ENCODE measurements at regions not wholly inside any gene's neighbourhood (a gene's known extent, or its start where the extent isn't known, plus 50 kb on each side); places are given as distances from the start of the nearest gene placed in this dataset.

- DNase-seq (ENCODE audit: low read depth): peak; percentile 5
These were observed 775.1 kb downstream of the EPHA7 start for GRCh38 chr6:92644104-92644791.

GRCh38 chr6:92635553-92636153 is 783.7 kb downstream of the EPHA7 start:
- no peak for DNase-seq (ENCODE audit: low read depth)

- DNase-seq (ENCODE audit: low read depth): no peak
These were observed 784.8 kb downstream of the EPHA7 start for GRCh38 chr6:92634561-92634960.

GRCh38 chr6:92623431-92623830 is 795.9 kb downstream of the EPHA7 start:
- DNase-seq (ENCODE audit: low read depth): peak; percentile 54

GRCh38 chr6:92617721-92618120 is 801.6 kb downstream of the EPHA7 start:
- DNase-seq (ENCODE audit: low read depth): no peak

GRCh38 chr6:92608751-92609150 is 810.6 kb downstream of the EPHA7 start:
- peak; percentile 47 for DNase-seq (ENCODE audit: low read depth)

GRCh38 chr6:92593201-92593600 is 826.2 kb downstream of the EPHA7 start:
- DNase-seq (ENCODE audit: low read depth): no peak

GRCh38 chr6:92589996-92590395 is 829.4 kb downstream of the EPHA7 start:
- peak; percentile 43 for DNase-seq (ENCODE audit: low read depth)

- no peak for DNase-seq (ENCODE audit: low read depth)
These were observed 831.2 kb downstream of the EPHA7 start for GRCh38 chr6:92588148-92588547.

GRCh38 chr6:92587525-92587924 is 831.8 kb downstream of the EPHA7 start:
- no peak for DNase-seq (ENCODE audit: low read depth)

- DNase-seq (ENCODE audit: low read depth): no peak
These were observed 833.0 kb downstream of the EPHA7 start for GRCh38 chr6:92586236-92586977.

- DNase-seq (ENCODE audit: low read depth): no peak
These were observed 837.1 kb downstream of the EPHA7 start for GRCh38 chr6:92582211-92582610.

GRCh38 chr6:92577077-92577719 is 842.2 kb downstream of the EPHA7 start:
- peak; percentile 80 for DNase-seq (ENCODE audit: low read depth)

- DNase-seq (ENCODE audit: low read depth): peak; percentile 21
These were observed 850.8 kb downstream of the EPHA7 start for GRCh38 chr6:92568541-92568940.

- DNase-seq (ENCODE audit: low read depth): no peak
These were observed 852.7 kb downstream of the EPHA7 start for GRCh38 chr6:92566632-92567031.

- no peak for DNase-seq (ENCODE audit: low read depth)
These were observed 855.0 kb downstream of the EPHA7 start for GRCh38 chr6:92564376-92564775.

GRCh38 chr6:92559611-92560010 is 859.7 kb downstream of the EPHA7 start:
- no peak for DNase-seq (ENCODE audit: low read depth)

- no peak for DNase-seq (ENCODE audit: low read depth)
These were observed 860.4 kb downstream of the EPHA7 start for GRCh38 chr6:92559003-92559402.

GRCh38 chr6:92550501-92550900 is 868.9 kb downstream of the EPHA7 start:
- no peak for DNase-seq (ENCODE audit: low read depth)

GRCh38 chr6:92545861-92546260 is 873.5 kb downstream of the EPHA7 start:
- DNase-seq (ENCODE audit: low read depth): no peak

- peak; percentile 70 for DNase-seq (ENCODE audit: low read depth)
These were observed 877.8 kb downstream of the EPHA7 start for GRCh38 chr6:92541448-92542060.

- DNase-seq (ENCODE audit: low read depth): peak; percentile 57
These were observed 880.4 kb downstream of the EPHA7 start for GRCh38 chr6:92538926-92539325.

Data from renal cortical epithelial cell (primary cell).